ENCODE measurements at regions not wholly inside any gene's neighbourhood (a gene's known extent, or its start where the extent isn't known, plus 50 kb on each side); places are given as distances from the start of the nearest gene placed in this dataset.

DNA sequence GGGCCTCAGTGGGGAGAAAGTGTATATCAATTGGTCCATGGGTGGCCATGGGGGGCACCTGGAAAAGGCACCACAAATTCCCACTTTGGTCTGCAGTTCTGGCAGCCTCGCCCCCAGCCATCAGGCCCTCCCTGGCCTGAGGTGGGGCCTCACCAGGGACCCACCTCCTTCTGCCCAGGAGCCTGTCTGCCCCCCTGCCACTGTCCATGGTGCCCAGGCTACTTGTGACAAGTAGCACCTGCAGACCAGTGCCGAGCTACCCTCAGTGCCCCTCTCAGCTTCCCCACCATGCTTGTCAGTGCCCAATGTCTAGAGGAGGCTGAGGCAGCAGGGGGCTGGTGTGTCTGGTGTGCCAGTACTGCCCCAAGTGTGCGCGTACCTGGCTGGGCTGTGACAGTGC, 87.1 kb upstream of the PAXBP1 start:
- POLR2A ChIA-PET (ENCODE audit: low non-redundant PET): no interaction called here
- Histone ChIP-seq H3K4me3 (ENCODE audit: low read depth, low read length, poor library complexity, severe bottlenecking) (no peak overlapping the region), H3K27me3 (replicated peaks; ENCODE audit: insufficient read depth, low read depth, low read length, poor library complexity) (peaks cover 37% of the 10 kb centered on the region), H3K9me3 (ENCODE audit: low read depth, low read length, poor library complexity, severe bottlenecking) (peaks cover 17% of the 10 kb centered on the region), H3K4me1 (ENCODE audit: insufficient read depth, low read length, poor library complexity, severe bottlenecking) (no peaks in the 10 kb centered on the region), H3K36me3 (ENCODE audit: insufficient read depth, low read length, poor library complexity, severe bottlenecking) (no peaks in the 10 kb centered on the region), H3K27ac (ENCODE audit: low read depth, low read length, poor library complexity, severe bottlenecking) (no peak overlapping the region)
- intact Hi-C loops (cut with micrococcal nuclease; ENCODE audit: unreplicated experiment): no loop called here
- no peak for DNase-seq (ENCODE audit: low spot score)
- BruUV-seq (replicated peaks): no TSS peak
- CTCF ChIA-PET: no interaction called here
- TF ChIP-seq, protein P1, sequence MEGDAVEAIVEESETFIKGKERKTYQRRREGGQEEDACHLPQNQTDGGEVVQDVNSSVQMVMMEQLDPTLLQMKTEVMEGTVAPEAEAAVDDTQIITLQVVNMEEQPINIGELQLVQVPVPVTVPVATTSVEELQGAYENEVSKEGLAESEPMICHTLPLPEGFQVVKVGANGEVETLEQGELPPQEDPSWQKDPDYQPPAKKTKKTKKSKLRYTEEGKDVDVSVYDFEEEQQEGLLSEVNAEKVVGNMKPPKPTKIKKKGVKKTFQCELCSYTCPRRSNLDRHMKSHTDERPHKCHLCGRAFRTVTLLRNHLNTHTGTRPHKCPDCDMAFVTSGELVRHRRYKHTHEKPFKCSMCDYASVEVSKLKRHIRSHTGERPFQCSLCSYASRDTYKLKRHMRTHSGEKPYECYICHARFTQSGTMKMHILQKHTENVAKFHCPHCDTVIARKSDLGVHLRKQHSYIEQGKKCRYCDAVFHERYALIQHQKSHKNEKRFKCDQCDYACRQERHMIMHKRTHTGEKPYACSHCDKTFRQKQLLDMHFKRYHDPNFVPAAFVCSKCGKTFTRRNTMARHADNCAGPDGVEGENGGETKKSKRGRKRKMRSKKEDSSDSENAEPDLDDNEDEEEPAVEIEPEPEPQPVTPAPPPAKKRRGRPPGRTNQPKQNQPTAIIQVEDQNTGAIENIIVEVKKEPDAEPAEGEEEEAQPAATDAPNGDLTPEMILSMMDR (conservative IDR thresholded peaks at IDR 0.05; ENCODE audit: low read depth, low read length): no peak
- no peak for TF ChIP-seq EZH2 (IDR thresholded peaks at IDR 0.05; ENCODE audit: borderline replicate concordance, low read depth, low read length, poor library complexity, severe bottlenecking)

DNA sequence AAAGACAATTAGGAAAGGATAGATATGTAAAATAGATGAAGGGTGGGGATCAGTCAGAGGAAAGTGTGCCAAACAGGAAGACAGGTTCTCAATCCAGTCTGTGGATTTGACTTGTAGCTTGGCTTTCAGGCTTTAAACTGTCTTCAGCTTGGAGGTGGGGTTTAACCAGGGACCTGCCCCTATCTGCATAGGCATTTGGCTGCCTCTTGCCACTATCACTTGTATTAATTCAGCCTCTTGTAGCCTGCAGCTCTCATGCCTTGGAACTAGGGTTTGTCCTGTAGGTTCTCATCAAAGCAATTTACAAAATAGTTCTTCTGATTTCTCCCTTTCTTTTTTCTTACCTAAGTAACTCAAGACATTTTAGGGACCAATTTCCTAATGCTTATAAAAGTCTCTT, 88.8 kb upstream of the PAXBP1 start:
- intact Hi-C loops (cut with micrococcal nuclease; ENCODE audit: unreplicated experiment): no loop called here
- DNase-seq (ENCODE audit: low spot score): no peak
- TF ChIP-seq, protein P1 (conservative IDR thresholded peaks at IDR 0.05; ENCODE audit: low read depth, low read length): no peak
- no peak for TF ChIP-seq EZH2 (IDR thresholded peaks at IDR 0.05; ENCODE audit: borderline replicate concordance, low read depth, low read length, poor library complexity, severe bottlenecking)
- H3K27ac ChIP-seq (ENCODE audit: low read depth, low read length, poor library complexity, severe bottlenecking): no peak overlapping the region
- BruUV-seq (replicated peaks): no TSS peak
- no peaks in the 10 kb centered on the region for H3K36me3 ChIP-seq (ENCODE audit: insufficient read depth, low read length, poor library complexity, severe bottlenecking)
- no peak overlapping the region for H3K4me3 ChIP-seq (ENCODE audit: low read depth, low read length, poor library complexity, severe bottlenecking)
- H3K4me1 ChIP-seq (ENCODE audit: insufficient read depth, low read length, poor library complexity, severe bottlenecking): no peaks in the 10 kb centered on the region
- CTCF ChIA-PET: no interaction called here
- peaks cover 43% of the 10 kb centered on the region for H3K27me3 ChIP-seq (replicated peaks; ENCODE audit: insufficient read depth, low read depth, low read length, poor library complexity)
- POLR2A ChIA-PET (ENCODE audit: low non-redundant PET): no interaction called here
- H3K9me3 ChIP-seq (ENCODE audit: low read depth, low read length, poor library complexity, severe bottlenecking): peaks cover 17% of the 10 kb centered on the region

DNA sequence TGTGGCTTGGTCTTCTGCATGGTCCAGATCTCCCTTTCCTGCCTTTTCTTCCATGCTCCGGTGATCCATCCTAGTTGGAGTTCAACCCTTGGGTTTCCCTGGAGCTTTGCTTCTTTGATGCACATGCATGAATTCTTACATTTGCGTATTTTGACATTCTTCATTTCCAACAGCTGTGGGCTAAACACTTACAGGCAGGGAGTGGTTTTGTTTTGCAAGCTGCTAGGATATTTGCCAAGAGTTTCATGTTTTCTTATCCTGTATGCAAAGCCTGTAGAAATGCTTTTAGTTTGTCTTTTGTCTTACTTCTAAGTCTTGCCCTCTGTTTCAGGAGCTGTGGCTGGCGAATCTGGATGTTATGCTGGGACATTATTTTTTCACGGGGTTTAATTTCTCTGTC, 90.3 kb upstream of the PAXBP1 start:
- H3K4me3 ChIP-seq (ENCODE audit: low read depth, low read length, poor library complexity, severe bottlenecking): no peak overlapping the region
- ChIA-PET POLR2A (ENCODE audit: low non-redundant PET) (no interaction called here), CTCF (no interaction called here)
- no peak overlapping the region for H3K27ac ChIP-seq (ENCODE audit: low read depth, low read length, poor library complexity, severe bottlenecking)
- intact Hi-C loops (cut with micrococcal nuclease; ENCODE audit: unreplicated experiment): no loop called here
- peaks cover 6% of the 10 kb centered on the region for H3K9me3 ChIP-seq (ENCODE audit: low read depth, low read length, poor library complexity, severe bottlenecking)
- peaks cover 58% of the 10 kb centered on the region for H3K27me3 ChIP-seq (replicated peaks; ENCODE audit: insufficient read depth, low read depth, low read length, poor library complexity)
- TF ChIP-seq EZH2 (IDR thresholded peaks at IDR 0.05; ENCODE audit: borderline replicate concordance, low read depth, low read length, poor library complexity, severe bottlenecking): no peak
- TF ChIP-seq, protein P1 (conservative IDR thresholded peaks at IDR 0.05; ENCODE audit: low read depth, low read length): no peak
- H3K4me1 ChIP-seq (ENCODE audit: insufficient read depth, low read length, poor library complexity, severe bottlenecking): no peaks in the 10 kb centered on the region
- no peaks in the 10 kb centered on the region for H3K36me3 ChIP-seq (ENCODE audit: insufficient read depth, low read length, poor library complexity, severe bottlenecking)
- DNase-seq (ENCODE audit: low spot score): no peak
- no TSS peak for BruUV-seq (replicated peaks)

Measured in A673 (cell line).